GM21423 (cell line): ENCODE measurements at regions not wholly inside any gene's neighbourhood (a gene's known extent, or its start where the extent isn't known, plus 50 kb on each side); places are given as distances from the start of the nearest gene placed in this dataset.

Experiments used
- ATAC-seq: cut with Tn5 transposase; IDR thresholded peaks from one replicate; pipeline ENCODE4 v1.9.1; 2021; ENCODE audit warnings: mild to moderate bottlenecking, moderate library complexity; ENCODE audit not compliant: unreplicated experiment

DNA sequence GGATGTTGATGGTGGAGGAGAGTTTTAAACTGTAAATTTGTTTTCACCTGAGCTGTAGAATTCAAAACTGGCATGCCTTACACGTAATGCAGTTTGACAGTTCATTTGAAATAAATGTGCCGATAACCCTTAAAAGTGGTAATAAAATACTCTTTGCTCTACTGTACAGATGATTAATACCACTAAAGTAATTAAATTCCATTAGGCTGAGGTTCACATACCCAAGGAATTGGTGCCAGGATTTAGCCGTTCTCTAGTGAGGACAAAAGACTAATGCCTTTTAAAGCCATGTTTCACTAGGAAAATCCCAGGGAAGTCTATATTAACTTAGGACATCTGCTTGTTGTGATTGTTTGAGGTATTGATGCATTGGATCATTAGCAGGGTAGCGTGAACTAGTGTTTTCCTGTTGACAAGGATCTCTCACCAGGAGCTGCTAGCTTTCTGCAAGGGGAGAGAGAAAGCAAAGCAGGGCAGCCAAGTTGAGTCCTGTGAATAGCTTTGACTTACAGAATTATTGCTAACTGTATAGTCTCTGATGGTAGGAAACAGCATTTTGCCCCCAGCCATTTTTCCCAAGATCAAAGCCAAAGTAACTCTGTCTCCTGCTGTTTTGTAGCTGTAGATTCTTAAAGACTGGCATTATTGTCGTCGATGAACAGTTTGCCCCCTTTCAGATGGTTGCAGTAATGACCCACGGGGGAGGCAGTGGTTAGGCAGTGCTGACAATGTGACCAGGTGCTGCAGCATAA, 280.9 kb upstream of the FANCL start:
- no peak for ATAC-seq

- ATAC-seq: no peak
Observed at GRCh38 chr2:58520903-58521302, 279.8 kb upstream of the FANCL start.

GRCh38 chr2:58517881-58518280, 276.8 kb upstream of the FANCL start:
- no peak for ATAC-seq

GRCh38 chr2:58516695-58517094, 275.6 kb upstream of the FANCL start:
- ATAC-seq: no peak

GRCh38 chr2:58515827-58516573, 274.9 kb upstream of the FANCL start:
- ATAC-seq: no peak

DNA sequence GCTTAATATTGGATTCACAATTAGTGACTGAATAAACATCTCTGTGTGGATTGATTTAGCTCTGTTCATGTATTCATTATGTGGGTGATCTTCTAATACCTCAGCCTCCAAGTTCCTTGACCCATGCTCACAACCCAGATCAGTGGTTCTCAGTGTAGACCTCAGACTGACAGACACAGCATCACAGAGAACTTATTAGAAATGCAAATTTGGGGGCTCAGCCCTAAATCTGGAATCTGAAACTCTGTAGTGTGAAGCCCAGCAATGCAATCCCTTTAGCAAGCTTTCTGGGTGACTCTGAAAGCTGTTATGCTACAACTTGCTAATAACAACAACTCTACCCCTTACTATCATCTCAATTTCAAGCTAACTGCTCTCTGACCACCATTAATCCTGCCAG, 273.1 kb upstream of the FANCL start:
- ATAC-seq: peak; percentile 60

DNA sequence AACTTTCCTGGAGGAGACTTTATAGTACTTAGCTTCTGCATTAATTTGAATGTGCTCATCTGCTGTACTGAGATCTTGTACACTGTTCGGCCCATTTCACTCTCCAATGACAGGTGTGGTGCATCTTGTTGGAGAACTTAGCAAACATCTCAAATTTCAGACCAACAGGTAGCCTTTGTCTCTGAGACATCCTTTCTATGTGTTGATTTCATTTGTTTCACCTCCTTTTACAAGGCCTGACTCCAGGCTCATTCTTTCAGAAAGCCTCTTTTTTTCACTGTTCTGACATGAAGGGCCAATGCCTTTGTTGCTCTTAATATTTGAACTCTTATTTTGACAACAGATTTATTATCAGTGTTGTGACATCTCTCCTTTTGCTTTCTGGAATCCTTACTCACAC, 271.8 kb upstream of the FANCL start:
- ATAC-seq: no peak

GRCh38 chr2:58508006-58508405, 266.9 kb upstream of the FANCL start:
- ATAC-seq: no peak

- ATAC-seq: no peak
Observed at GRCh38 chr2:58503918-58504317, 262.8 kb upstream of the FANCL start.

GRCh38 chr2:58502931-58503330, 261.8 kb upstream of the FANCL start:
- no peak for ATAC-seq

- no peak for ATAC-seq
Observed at GRCh38 chr2:58501371-58502160, 260.4 kb upstream of the FANCL start.

DNA sequence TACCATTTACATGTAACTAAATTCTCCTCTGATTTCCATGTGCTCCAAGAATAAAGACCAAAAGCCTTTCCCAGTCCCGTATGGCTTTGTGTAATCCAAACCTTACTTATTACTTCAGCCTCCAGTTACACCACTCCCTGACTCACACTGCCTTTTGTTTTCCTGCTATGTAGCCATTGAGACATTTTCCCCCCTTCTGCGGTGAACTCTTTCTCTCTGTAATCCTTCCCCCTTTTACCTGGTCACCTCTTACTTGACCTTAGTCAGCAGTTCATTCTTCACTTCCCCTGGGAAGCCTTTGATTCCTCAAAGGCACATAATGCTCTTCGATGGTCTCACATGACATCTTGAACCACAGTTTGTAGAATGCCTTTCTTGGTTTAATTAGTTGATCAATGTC, 256.0 kb upstream of the FANCL start:
- no peak for ATAC-seq

- no peak for ATAC-seq
Observed at GRCh38 chr2:58495806-58496205, 254.7 kb upstream of the FANCL start.

DNA sequence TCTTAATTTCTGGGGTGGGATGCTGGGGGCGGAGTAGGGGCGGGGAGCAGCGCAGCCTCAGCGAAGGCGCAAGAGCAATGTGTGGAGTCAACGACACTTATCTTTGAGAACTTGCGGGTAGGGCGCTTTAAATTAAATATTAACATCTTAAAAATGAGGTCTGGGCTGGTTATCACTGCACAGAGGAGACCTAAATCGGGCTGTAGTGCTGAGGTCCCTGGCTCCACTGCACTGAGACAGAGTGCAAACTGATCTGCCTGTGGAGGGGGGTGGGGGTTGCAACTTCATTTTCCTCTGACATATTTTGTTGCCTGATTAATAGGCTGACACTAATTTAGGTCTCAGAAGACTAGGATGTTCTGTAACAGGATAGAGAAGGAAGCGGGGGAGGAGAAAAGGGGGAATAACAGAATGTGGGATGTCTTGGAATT, 253.0 kb upstream of the FANCL start:
- ATAC-seq: no peak

GRCh38 chr2:58484629-58485028, 243.5 kb upstream of the FANCL start:
- no peak for ATAC-seq

GRCh38 chr2:58484221-58484620, 243.1 kb upstream of the FANCL start:
- ATAC-seq: no peak

DNA sequence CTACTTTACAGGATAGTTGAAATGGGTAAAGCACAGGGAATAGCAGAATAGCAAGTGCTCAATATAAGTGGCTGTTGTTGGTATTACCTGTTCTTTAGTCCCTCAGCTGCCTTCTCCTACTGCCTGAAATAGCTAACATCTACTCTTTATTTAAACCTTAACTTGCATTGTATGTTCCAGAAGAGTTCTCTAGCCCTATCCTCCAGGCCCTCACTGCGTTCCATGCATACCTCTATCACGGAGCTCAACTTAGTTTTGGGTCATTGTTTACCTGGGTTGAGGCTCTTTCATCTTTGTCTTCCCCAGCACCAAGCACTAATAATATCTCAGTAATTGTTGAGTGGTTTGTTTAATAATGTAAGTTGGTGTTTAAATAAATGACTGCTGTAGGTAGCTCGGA, 242.2 kb upstream of the FANCL start:
- no peak for ATAC-seq

DNA sequence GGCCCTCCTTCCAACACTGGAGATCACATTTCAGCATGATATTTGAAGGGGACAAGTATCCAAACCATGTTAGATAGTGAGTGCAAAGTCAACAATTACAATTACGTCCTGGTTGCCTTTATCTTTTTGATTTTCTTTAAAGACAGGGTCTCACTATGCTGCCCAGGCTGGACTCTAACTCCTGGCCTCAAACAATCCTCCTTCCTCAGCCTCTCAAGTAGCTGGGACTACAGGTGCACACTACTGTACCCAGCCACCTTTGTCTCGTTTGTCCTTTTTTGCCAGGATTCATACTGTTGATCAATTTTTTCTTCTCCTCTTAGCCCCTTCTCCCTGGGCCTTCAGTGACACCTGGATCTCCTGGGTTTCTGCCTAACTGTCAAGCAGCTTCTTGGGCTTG, 240.5 kb upstream of the FANCL start:
- no peak for ATAC-seq

DNA sequence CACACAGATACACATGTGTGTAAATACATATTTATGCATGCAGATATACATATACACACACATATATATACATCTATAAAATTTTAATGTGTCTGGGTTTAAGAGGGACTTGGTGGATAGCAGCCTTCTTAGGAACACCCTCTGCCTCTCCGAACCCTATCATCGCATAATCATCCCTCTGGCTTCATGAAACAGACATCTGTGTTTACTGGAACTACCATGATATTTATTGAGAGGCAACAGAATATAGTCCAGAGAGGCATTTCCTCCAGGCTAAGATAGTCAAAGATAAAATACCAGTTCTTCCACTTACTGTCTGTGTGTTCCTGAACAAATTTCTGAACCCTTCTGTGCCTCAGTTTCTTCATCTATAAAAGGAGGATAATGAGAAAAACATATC, 239.0 kb upstream of the FANCL start:
- ATAC-seq: no peak

GRCh38 chr2:58479535-58480140, 238.5 kb upstream of the FANCL start:
- ATAC-seq: no peak

DNA sequence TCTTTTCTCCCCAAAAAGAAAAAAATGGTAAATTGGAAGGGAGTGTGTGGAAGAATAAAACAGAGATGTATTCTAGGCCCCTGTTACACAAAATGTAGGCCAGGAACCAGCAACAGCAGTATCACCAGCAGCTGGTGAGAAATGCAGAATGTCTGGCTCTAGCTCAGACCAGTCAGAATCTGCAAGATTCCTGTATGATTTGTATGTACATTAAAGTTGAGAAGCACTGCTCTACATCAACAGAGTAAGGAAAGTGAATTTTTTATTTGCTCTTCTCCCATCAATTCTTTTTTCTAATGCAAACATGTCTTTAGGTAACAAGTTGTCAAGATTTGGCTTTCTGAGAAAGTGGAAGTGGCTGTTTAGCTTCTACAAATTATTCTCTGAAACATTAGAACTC, 235.4 kb upstream of the FANCL start:
- no peak for ATAC-seq
